IMR-90 (cell line): ENCODE measurements at regions not wholly inside any gene's neighbourhood (a gene's known extent, or its start where the extent isn't known, plus 50 kb on each side); places are given as distances from the start of the nearest gene placed in this dataset.

ENCODE experiments used
- CEBPB ChIP-seq: IDR thresholded peaks from 2 replicates; pipeline ENCODE4 v1.6.1; 2012; ENCODE audit warnings: low read depth, low read length, improper control_type of control experiment
- CHD1 ChIP-seq: IDR thresholded peaks from 2 replicates; pipeline ENCODE4 v1.6.1; 2012; ENCODE audit warnings: low read depth, low read length, improper control_type of control experiment
- CTCF ChIP-seq: conservative IDR thresholded peaks from 2 replicates; pipeline ENCODE4 v1.5.1; 2012; ENCODE audit warnings: mild to moderate bottlenecking, low read depth, low read length, improper control_type of control experiment
- ELK1 ChIP-seq: fragments of 150-350 bp; IDR thresholded peaks from 2 replicates; pipeline ENCODE4 v1.6.1; 2016; ENCODE audit warnings: low read depth, mild to moderate bottlenecking, low read length, moderate library complexity, borderline replicate concordance
- FOS ChIP-seq: fragments of 150-350 bp; IDR thresholded peaks from 2 replicates; pipeline ENCODE4 v1.6.1; 2016; ENCODE audit warnings: low read depth, low read length
- MAFK ChIP-seq: IDR thresholded peaks from 2 replicates; pipeline ENCODE4 v1.6.1; 2012; ENCODE audit warnings: low read depth, low read length, improper control_type of control experiment
- MAZ ChIP-seq: IDR thresholded peaks from 2 replicates; pipeline ENCODE4 v1.6.1; 2012; ENCODE audit warnings: low read depth, mild to moderate bottlenecking, low read length, improper control_type of control experiment, moderate library complexity, borderline replicate concordance
- MXI1 ChIP-seq: IDR thresholded peaks from 2 replicates; pipeline ENCODE4 v1.6.1; 2012; ENCODE audit warnings: low read depth, mild to moderate bottlenecking, low read length, moderate library complexity, borderline replicate concordance
- POLR2A ChIP-seq: IDR thresholded peaks from 2 replicates; pipeline ENCODE4 v1.6.1; 2012; ENCODE audit warnings: mild to moderate bottlenecking, low read depth, low read length
- RAD21 ChIP-seq: IDR thresholded peaks from 2 replicates; pipeline ENCODE4 v1.6.1; 2012; ENCODE audit warnings: low read length, improper control_type of control experiment
- RCOR1 ChIP-seq: IDR thresholded peaks from 2 replicates; pipeline ENCODE4 v1.6.1; 2012; ENCODE audit warnings: mild to moderate bottlenecking, low read length, improper control_type of control experiment; ENCODE audit not compliant: insufficient replicate concordance
- RFX5 ChIP-seq: IDR thresholded peaks from 2 replicates; pipeline ENCODE4 v1.8.0; 2012; ENCODE audit warnings: low read depth, mild to moderate bottlenecking, low read length, moderate library complexity
- SMC3 ChIP-seq: fragments of 150-350 bp; IDR thresholded peaks from 2 replicates; pipeline ENCODE4 v1.6.1; 2016; ENCODE audit warnings: low read depth, mild to moderate bottlenecking, antibody characterized with exemption, low read length, moderate library complexity
- USF2 ChIP-seq: fragments of 150-350 bp; IDR thresholded peaks from 2 replicates; pipeline ENCODE4 v1.6.1; 2017; ENCODE audit warnings: mild to moderate bottlenecking, antibody characterized with exemption, low read length, low read depth

- TF ChIP-seq CTCF (no peak), ELK1 (no peak), CHD1 (no peak), RFX5 (no peak), POLR2A (no peak), MAFK (no peak), USF2 (no peak), SMC3 (no peak), MAZ (no peak), CEBPB (no peak), RAD21 (no peak), MXI1 (no peak), FOS (no peak), RCOR1 (no peak)
Measured at GRCh38 chr6:117008618-117009017, 131.6 kb downstream of the RFX6 start.
